GM19438 (cell line): ENCODE measurements at regions not wholly inside any gene's neighbourhood (a gene's known extent, or its start where the extent isn't known, plus 50 kb on each side); places are given as distances from the start of the nearest gene placed in this dataset.
A peak's percentile ranks its signal among the peaks of the same experiment; 100 is the strongest.

Experiments
- ATAC-seq: cut with Tn5 transposase; IDR thresholded peaks from one replicate; pipeline ENCODE4 v1.9.1; 2021; ENCODE audit warnings: low read depth; ENCODE audit not compliant: unreplicated experiment

DNA sequence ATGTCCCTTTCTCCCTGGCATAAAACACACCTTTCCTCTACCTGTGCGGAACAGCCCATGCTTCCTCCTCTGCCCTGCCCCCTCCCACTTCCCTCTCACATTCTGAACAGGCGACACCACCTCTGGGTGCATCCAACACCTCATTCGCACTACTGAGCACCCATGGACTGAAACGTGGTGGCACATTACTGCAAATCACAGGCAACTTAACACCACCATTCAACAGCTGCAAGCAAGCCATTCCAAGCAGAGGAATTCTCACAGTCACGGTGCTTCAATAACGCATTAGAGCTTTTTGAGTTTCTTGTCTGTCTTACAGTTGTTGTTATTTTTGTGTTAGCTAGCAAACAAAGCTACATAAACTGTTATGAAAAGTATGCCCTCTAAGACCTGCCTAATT lies 298.2 kb upstream of the TAS2R1 start:
- ATAC-seq = no peak

DNA sequence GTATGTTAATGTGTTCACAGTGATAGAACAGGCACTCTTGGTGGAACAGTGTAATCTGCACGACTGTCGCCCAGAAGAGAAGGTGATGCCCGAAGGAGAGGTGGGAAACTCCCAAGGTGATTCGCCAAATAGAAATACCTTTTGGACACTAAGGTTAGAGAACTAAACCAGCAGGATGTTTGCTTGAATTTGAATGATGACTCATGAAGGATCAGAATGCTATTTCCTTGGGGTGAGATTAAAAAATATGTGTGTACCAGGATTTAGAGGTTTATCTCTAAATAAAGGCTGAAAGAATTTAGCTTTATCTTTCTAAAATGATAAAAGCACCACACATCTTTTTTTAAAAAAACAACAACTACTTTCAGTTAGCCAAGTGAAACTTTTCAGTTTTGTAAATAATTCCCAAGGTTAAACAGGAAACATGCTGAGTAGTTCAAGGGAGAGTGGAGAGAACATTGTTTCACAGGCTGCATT lies 297.4 kb upstream of the TAS2R1 start:
- no peak for ATAC-seq

DNA sequence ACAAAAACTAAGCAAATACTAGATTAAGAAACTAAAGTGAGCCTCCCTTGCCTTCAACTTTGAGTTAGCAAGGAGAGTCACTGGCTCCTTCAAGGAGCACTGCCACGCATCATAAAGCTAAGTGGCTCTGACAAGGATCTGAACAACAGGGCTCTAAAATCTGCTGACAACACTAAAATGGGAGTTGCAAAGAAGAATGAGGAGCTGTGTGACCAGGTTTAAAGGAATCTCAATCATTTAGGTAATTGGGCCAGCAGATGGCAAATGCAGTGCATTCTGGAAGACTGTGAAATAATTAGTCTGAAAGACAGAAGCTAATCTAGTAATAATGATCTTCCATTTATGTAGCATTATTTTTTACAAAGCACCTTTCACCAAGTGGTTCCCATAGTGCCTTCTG lies 297.0 kb upstream of the TAS2R1 start:
- ATAC-seq = no peak

DNA sequence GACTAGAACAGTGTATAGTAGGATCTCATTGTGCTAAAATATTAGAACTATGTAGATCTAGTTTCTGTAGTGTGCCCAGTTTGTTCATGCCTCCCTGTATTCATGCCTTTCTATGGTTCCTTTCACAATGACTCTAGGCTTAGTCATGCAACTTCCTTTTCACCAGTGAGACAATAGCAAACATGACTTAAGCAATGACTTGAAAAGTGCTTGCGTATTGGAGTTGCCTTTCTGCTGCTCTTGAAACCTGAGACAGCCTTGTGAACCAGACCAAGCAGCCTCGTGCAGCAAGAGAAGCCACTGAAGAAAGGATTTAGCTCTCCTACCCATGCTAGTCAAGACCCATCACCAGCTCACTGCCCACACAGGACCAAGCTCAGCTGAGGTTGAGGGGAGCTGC lies 294.5 kb upstream of the TAS2R1 start:
- peak; percentile 73 for ATAC-seq

DNA sequence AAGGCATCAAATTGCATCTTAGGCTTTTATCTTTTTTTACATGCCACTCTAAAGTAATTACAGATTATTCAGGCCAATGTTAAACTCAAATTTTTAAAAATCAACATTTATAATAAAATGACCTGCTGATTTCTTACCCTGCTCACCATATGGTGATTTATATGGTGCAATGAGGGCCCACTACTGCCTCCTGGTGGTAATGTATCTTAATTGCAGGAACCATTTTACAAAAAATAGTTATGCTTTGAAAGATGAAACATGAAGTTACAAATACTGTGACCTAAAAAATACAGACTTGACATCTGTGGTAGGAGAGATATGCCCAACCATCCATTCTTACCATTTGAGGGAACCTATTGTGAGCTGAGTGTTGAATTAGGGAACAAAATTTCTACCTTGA lies 292.6 kb upstream of the TAS2R1 start:
- ATAC-seq = no peak

DNA sequence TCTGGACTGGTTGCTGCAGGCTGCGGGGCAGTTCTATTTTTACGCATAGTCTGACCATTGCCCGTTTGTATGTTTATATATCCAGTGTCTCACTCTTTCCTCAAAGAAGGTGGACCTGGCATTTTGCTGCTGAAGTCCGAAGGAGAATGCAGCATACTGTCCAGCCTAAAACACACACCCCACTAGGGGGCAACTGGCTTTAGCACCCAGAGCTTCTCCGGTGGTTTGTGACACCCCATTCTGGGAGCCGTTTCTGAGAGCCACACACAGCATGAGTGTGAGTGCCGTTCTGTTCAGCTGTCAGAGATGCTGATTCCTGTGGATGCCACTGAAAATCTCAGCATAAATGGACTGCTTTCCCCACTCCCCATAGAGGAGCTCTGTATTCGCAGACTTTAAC lies 290.5 kb upstream of the TAS2R1 start:
- ATAC-seq = no peak

DNA sequence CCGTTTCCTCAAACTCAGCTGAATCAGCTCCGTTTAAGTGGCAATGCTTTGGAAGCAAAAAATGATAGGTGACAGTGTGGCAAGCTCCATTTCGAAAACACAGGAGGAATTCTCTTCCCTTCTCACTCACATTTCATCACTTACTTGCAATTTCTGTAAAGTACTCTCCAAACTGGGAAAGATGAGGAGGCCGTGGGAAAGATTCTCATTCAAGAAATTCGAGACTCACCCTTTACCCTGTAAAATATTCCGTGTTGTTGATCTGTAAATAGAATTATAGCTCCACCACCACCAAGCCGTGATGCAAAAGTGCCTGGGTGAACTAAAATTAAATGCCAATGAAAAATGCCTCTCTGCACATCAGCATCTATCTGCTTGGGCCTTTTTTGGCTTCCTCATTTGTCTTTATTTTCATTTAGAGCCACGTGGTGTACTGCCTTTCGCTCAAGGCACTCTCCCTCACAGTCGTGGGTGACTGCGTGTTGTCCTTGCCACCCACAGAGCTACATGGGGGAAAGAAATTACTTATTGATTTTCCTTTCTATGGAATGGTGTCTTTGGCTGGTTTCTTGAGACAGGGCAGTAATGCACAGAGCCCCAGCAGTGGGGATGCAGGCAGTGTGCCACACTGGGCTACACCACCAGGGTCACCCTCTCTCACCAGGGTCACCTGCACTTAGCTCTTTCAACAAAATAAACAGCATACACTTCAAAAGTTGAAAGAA lies 289.3 kb upstream of the TAS2R1 start:
- no peak for ATAC-seq

DNA sequence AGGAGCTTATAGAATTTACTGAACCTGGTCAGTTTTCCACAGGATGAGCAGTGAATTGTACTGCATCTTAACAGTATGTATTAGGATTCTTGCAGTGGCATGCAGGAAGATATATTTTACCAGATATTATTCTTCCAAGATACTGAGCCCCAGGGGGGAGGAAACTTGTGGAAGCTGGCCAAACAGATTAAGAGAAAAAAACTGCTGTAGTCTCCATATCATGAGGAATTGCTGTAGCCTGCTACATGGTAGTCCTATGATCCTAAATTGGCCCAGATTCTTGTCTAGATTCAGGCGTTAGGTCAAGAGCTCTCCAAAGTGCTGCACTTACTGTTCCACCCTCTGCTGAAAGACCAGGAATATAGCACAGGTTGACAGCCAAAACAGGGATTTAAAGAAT lies 275.5 kb upstream of the TAS2R1 start:
- ATAC-seq = no peak

DNA sequence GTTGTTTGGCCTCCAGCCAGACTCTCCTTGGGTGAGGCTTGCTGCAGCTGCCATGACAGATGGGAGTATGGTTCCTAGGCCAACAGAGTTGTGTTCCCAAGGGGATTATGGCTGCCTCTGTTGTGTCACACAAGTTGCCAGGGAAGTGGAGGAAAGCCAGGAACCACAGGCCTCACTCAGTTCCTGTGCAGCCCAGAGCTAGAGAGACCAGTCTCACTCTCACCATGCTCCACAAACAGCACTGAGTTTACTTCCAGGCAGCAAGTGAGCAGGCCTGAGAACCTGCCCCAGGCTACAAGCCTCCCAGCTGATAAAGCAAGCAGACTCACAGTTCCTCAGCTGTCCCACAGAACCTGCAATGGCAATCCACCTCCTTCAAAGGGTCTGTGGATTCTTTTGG lies 273.6 kb upstream of the TAS2R1 start:
- no peak for ATAC-seq

DNA sequence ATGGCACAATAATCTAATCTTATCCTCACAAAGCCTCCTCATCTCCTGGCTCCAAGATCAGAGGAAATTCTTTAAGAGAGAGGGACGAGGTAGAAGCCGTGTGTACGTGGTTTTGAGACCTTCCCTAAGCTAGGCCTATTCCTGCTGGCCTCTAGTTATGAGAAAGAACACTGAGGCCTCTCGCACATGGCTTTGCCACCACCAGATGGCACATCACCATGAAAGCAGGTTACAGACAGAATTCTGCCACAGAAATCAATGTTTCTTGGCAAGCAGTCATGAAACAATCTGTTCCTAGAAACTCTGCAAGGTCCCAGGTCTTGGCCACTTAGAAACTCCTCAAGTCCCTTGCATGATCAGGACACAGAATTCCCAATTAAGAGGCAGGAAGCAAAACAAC lies 268.2 kb upstream of the TAS2R1 start:
- peak; percentile 74 for ATAC-seq

DNA sequence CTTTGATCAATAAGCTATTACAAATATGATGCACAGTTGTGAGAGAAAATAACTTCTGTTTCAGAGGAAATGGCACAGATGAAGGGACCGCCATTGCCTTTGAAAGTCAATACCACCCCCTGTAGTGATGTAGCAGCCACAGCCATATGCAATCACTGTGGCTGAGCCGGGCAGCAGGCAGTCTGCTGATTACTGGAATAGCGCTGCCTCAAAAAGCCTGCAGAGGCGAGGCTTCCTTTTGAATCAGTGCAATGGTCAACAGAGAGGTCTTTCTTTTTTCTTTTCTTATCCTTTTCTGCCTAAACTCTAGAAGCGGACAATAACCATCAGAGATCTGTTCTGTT lies 265.1 kb upstream of the TAS2R1 start:
- ATAC-seq = no peak

DNA sequence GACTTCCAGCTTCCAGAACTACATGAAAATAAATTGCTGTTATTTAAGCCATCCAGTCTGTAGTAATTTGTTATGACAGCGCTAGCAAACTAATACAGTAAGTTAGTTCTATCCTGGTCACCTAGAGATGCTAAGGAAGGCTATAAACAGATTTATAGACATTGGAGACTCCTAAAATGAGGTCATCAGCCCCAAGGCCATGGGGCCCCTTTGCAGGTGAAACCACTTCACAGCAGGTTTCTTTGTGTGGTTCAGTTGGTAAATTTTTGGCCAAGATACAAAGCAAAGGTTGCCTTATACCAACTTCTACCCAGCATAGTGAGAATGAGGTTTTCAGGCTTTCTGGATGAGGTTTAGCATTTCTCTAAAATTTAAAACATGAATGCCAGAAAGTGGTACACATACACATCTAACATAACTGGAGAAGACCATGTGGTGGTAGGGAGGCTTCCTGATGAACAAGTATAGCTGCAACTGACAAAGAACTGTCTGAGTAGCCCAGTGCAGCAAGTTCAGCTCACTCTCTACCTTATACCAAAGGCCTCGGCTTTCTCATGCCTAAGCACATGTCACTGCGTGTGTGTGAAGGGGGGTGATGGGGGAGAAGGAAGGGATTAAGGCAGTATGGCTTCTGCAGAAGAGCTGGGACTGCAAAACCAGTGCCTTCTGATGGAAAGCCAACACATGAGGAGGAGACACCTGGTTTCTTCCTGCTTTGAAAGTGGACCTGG lies 264.6 kb upstream of the TAS2R1 start:
- ATAC-seq = no peak

DNA sequence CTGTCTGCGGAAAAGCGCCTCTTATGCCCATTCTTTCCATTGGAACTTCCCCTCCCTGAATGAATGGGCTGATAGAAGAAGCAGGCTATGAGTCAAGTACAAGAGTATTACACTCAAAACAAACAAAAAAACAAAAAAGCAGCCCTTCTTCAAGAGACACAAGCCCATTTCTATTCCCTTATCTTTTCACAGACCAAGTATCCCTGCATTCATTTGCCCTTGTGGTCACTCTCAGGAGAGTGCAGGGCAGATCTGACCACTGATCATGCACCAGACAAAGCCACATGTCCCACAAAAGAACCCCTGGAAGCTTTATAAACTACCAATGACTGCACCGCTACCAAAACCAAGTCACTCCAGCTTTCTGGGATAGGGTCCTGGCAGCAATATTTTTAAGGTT lies 262.5 kb upstream of the TAS2R1 start:
- no peak for ATAC-seq

DNA sequence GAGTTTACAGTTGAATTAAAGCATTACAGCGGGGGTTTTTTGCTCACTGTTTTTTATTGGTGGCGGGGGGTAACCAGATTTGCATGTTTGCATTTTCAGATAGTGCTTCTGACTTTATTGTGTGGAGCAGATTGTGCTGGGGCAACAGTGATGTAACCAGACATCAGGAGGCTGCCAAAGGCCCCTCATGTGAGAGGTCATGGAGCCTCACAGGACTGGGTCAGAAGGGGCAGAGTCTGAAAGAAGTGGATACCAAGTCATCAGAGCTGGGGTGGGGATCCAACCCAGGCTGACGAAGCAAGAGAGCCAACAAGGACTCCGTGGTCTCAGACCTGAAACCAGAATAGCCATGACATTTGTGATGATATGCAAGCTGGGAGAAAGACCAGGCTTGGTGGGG lies 259.4 kb upstream of the TAS2R1 start:
- ATAC-seq = no peak

DNA sequence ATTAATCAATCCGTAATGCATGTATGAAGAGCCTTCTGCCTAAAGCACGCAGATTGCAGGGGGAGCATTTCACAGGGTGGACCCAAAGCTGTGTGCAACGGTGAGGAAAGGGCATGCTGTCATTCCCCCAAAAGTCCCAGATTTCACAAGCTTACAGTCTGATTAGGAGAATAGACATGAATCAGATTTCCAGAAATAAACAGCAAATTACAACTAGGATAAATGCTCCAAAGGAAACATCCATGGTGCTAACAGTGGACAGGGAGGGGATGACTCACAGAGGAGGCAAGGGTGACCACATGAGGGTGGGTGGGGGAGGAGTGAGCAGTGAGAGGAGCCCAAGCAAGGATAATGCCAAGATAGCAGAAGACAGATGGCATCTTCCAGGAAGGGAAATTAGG lies 258.4 kb upstream of the TAS2R1 start:
- ATAC-seq = no peak

DNA sequence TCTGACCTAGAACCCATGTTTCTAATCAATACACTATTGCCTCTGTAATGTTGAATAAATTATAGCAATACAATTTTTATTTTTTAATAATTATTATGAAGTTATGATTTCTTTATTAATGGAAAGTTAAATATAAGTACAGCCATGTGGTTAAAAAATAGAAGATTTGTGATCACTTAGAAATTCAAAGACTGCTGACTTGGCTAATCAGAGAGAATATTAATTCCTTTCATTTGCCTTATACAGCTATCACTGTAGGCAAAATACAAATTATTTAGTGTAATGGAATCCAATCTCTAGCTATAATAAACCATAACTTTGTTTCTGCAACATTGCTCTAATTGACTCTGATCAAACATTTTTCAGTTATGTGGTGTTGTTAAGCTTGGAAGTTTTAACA lies 255.0 kb upstream of the TAS2R1 start:
- no peak for ATAC-seq

DNA sequence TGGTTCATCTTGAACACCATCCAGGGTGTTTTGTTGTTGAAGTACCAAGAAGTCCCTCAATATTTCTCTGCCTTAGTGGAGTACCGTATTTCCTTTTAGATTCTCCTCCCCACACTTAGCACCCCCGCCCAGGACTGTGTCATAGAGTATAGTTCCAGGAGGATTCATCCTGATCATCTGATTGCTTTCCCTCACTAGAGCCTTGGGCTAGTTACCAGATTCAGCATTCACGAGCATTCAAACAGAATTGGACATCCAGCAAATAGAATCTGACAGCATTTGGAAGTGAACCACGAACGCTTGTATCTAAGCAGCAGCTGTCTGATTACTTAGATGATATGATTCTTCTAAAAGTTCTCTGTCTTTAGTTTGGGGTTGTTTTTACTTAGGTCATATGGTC lies 248.1 kb upstream of the TAS2R1 start:
- ATAC-seq = no peak

DNA sequence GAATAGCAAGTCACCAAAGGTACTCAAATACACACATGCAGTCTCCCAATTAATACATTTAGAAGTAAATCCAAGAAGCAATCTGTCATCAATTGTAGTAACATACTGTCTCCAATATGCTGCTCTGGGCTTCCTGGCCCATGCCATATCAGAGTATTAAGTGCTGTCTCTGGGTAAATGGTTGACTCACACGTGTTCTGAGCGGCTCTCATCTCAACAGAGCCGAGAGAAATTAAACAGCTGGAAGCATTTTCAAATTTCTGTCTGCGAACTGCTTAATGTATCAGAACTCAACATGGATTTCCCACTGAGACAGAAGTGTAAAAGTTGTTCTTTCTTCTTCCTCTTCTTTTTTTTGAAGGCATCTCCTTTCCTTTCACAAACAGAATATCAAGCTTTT lies 247.3 kb upstream of the TAS2R1 start:
- no peak for ATAC-seq

DNA sequence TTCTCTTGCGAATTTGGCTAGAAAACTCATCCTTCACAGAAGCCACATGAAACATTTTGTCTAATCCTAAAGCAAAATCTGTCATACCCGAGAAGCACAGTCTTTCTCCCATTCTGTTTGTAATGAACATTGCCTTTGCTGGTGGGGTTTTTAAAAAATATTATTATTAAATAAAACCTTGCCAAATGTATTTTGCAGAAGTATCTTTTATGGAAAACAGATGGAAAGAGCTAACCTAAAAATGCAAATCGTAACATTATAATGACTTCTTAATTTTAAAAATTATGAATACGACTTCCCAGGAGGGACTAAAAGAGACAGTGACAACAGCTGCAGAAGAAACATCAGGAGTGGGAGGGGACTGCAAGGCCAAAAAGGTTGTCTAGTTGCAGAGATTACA lies 246.3 kb upstream of the TAS2R1 start:
- no peak for ATAC-seq

DNA sequence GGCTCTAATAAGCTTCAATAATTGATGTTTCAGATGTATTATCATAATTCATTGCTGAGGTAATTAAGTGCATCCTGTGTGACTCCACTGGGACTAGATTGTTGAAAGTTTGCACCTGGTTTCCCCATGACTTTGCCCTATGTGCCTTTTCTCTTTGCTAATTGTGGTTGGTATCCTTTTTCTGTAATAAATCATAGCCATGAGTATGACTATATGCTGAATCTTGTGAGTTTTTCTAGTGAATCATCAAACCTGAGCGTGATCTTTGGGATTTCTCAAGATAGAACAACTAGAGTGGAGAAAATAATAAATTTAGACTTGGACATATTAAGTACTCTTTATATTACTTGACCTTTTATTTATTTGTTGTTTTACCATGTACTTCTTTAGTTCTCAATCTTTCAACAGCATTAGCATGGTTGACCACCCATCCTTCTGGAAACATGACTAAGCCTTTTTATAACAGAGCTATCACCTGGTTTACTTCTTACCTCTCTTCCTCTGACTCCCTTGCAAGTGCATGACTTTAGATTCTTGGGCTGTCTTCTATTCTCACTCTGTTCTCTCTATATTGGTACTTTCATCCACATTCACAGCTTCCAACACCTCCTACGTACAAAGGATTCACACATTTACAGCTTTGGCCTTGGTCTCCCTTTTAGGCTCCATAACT lies 239.6 kb upstream of the TAS2R1 start:
- ATAC-seq = no peak

DNA sequence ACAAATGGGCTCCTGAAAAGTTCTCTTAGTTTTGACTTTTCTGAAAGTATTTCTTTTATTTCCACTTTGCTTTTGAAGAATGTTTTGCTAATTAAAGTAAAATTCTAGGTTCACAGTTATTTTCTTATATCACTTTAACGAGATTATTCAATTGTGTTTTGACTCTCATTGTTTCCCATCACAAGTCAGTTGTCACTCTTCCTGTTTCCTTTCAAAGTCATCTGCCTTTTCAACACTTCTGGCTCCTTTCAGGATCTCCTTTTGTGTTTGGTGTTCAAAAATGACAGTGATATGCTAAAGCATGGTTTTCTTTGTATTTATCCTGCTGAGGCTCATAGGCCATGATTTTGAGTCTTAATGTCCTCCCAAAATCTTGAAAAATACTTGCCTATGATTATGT lies 235.4 kb upstream of the TAS2R1 start:
- ATAC-seq = no peak

DNA sequence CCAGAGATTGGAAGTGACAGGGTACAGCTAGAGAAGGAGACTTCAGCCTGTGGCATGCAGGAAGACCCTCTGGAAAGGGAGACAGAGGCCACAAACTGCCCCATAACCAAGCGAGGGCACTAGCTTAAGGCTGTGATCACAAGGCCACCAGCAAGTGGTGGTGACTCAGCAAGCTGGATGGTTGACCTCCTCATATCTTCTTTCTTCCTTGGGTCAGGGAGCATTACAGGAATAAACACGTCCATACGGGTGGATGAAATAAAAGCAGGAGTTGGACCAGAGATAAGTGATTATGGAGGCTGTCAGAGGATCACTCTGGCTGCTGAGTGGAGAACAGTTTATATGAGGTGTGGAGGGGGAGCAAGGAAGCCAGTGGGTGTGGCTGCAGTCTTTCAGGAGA lies 234.6 kb upstream of the TAS2R1 start:
- no peak for ATAC-seq
